Stimulated activated naive B cell treated with anti-CD40 and anti-IgM and Interleukin-4, amounts not matched to agents 10 μg/mL and 1 μg/mL and 100 μg/mL, for 72 hours (primary cell): ENCODE measurements at regions not wholly inside any gene's neighbourhood (a gene's known extent, or its start where the extent isn't known, plus 50 kb on each side); places are given as distances from the start of the nearest gene placed in this dataset.
"Not testable (repeated sequence)": the region's sequence is repeated elsewhere in the genome, so short reads cannot be mapped to it uniquely, and the experiment has no call there.

Experiments
- ATAC-seq, 2 donors: fragments of 150-1000 bp; cut with Tn5 transposase; replicated peaks; 2 replicates each; pipeline ENCODE4 v1.10.0; 2021; ENCODE audit warnings: moderate library complexity in 1 of 2
- DNase-seq: peaks from one replicate; pipeline ENCODE4 v3.0.0; 2021
- H3K27ac Mint-ChIP-seq: one replicate; pipeline ENCODE4 v1.8.0; 2022; ENCODE audit warnings: mild to moderate bottlenecking, mixed read lengths
- H3K27me3 Mint-ChIP-seq, 2 donors: one replicate each; pipeline ENCODE4 v1.8.0; 2022; ENCODE audit warnings: mixed read lengths in 2 of 2
- H3K36me3 Mint-ChIP-seq, 2 donors: one replicate each; pipeline ENCODE4 v1.8.0; 2022; ENCODE audit warnings: mixed read lengths in 2 of 2, mild to moderate bottlenecking in 1 of 2
- H3K4me1 Mint-ChIP-seq, 2 donors: one replicate each; pipeline ENCODE4 v1.8.0; 2022; ENCODE audit warnings: mixed read lengths in 2 of 2, mild to moderate bottlenecking in 1 of 2
- H3K4me3 Mint-ChIP-seq, 2 donors: one replicate each; pipeline ENCODE4 v1.8.0; 2022; ENCODE audit warnings: mild to moderate bottlenecking in 2 of 2, mixed read lengths in 2 of 2, moderate library complexity in 1 of 2
- H3K9me3 Mint-ChIP-seq, 2 donors: one replicate each; pipeline ENCODE4 v1.8.0; 2022; ENCODE audit warnings: mixed read lengths in 2 of 2, mild to moderate bottlenecking in 1 of 2

- Mint-ChIP-seq H3K4me1 (peaks cover 22 to 37% of the 10 kb centered on the region in 2 donors), H3K4me3 (peak overlapping the region; percentile 46 to 54), H3K36me3 (peaks cover 4 to 6% of the 10 kb centered on the region in 2 donors), H3K27me3 (peaks cover 0 to 9% of the 10 kb centered on the region in 2 donors), H3K27ac (peak overlapping the region; percentile 34), H3K9me3 (peaks cover 9 to 10% of the 10 kb centered on the region in 2 donors)
- DNase-seq (peak; percentile 18), ATAC-seq (peak; percentile 57 to 63)
Observed at GRCh38 chr9:95725045-95725444, 150.4 kb upstream of the ERCC6L2 start.

- H3K4me1 Mint-ChIP-seq: peaks cover 22 to 37% of the 10 kb centered on the region in 2 donors
- H3K9me3 Mint-ChIP-seq: peaks cover 8 to 9% of the 10 kb centered on the region in 2 donors
- H3K4me3 Mint-ChIP-seq: peak overlapping the region; percentile 10 to 42
- ATAC-seq (peak; percentile 94 to 95), DNase-seq (peak; percentile 54)
- H3K36me3 Mint-ChIP-seq: peaks cover 4 to 6% of the 10 kb centered on the region in 2 donors
- H3K27me3 Mint-ChIP-seq: peaks cover 0 to 9% of the 10 kb centered on the region in 2 donors
- H3K27ac Mint-ChIP-seq: peak overlapping the region; percentile 81
Observed at GRCh38 chr9:95724253-95724991, 151.1 kb upstream of the ERCC6L2 start.

- Mint-ChIP-seq H3K36me3 (peaks cover 3 to 4% of the 10 kb centered on the region in 2 donors), H3K27me3 (peaks cover 0 to 9% of the 10 kb centered on the region in 2 donors), H3K4me3 (no peak overlapping the region), H3K27ac (no peak overlapping the region), H3K4me1 (peaks cover 22 to 34% of the 10 kb centered on the region in 2 donors), H3K9me3 (peaks cover 10 to 12% of the 10 kb centered on the region in 2 donors)
- DNase-seq: no peak
- ATAC-seq: no peak
Observed at GRCh38 chr9:95722141-95722540, 153.3 kb upstream of the ERCC6L2 start.

- H3K4me1 Mint-ChIP-seq: peaks cover 22 to 28% of the 10 kb centered on the region in 2 donors
- peaks cover 3 to 4% of the 10 kb centered on the region in 2 donors for H3K36me3 Mint-ChIP-seq
- no peak for DNase-seq
- H3K27me3 Mint-ChIP-seq: peaks cover 0 to 9% of the 10 kb centered on the region in 2 donors
- no peak for ATAC-seq
- H3K9me3 Mint-ChIP-seq: peaks cover 12 to 13% of the 10 kb centered on the region in 2 donors
- H3K4me3 Mint-ChIP-seq: no peak overlapping the region
- no peak overlapping the region for H3K27ac Mint-ChIP-seq
Observed at GRCh38 chr9:95721061-95721531, 154.4 kb upstream of the ERCC6L2 start.

GRCh38 chr9:95720496-95720895 is 155.0 kb upstream of the ERCC6L2 start:
- peaks cover 13 to 16% of the 10 kb centered on the region in 2 donors for H3K9me3 Mint-ChIP-seq
- peaks cover 4 to 6% of the 10 kb centered on the region in 2 donors for H3K36me3 Mint-ChIP-seq
- H3K27me3 Mint-ChIP-seq: peaks cover 0 to 6% of the 10 kb centered on the region in 2 donors
- ATAC-seq: no peak
- H3K4me3 Mint-ChIP-seq: no peak overlapping the region
- peaks cover 17 to 22% of the 10 kb centered on the region in 2 donors for H3K4me1 Mint-ChIP-seq
- DNase-seq: no peak
- H3K27ac Mint-ChIP-seq: no peak overlapping the region

GRCh38 chr9:95719354-95719753 is 156.1 kb upstream of the ERCC6L2 start:
- Mint-ChIP-seq H3K4me3 (no peak overlapping the region), H3K27me3 (peaks cover 0 to 5% of the 10 kb centered on the region in 2 donors), H3K36me3 (peaks cover 6 to 7% of the 10 kb centered on the region in 2 donors), H3K9me3 (peaks cover 13 to 16% of the 10 kb centered on the region in 2 donors), H3K27ac (no peak overlapping the region), H3K4me1 (peaks cover 10 to 11% of the 10 kb centered on the region in 2 donors)
- ATAC-seq (no peak), DNase-seq (no peak)

- Mint-ChIP-seq H3K27ac (no peak overlapping the region), H3K36me3 (peaks cover 6 to 10% of the 10 kb centered on the region in 2 donors), H3K9me3 (peaks cover 13 to 19% of the 10 kb centered on the region in 2 donors)
Observed at GRCh38 chr9:95718263-95718662, 157.2 kb upstream of the ERCC6L2 start.

GRCh38 chr9:95715868-95716435 is 159.5 kb upstream of the ERCC6L2 start:
- DNase-seq: no peak

More at GRCh38 chr9:95718263-95718662, 157.2 kb upstream of the ERCC6L2 start:
- ATAC-seq: no peak
- Mint-ChIP-seq H3K4me3 (no peak overlapping the region), H3K4me1 (peaks cover under 1 to 4% of the 10 kb centered on the region in 2 donors), H3K27me3 (peaks cover 3 to 11% of the 10 kb centered on the region in 2 donors)
- no peak for DNase-seq

GRCh38 chr9:95710446-95710845 is 165.0 kb upstream of the ERCC6L2 start:
- H3K4me1 Mint-ChIP-seq: peaks cover 0 to 9% of the 10 kb centered on the region in 2 donors
- DNase-seq: no peak
- no peak overlapping the region for H3K27ac Mint-ChIP-seq
- peaks cover 7 to 8% of the 10 kb centered on the region in 2 donors for H3K9me3 Mint-ChIP-seq
- H3K36me3 Mint-ChIP-seq: peaks cover 3 to 5% of the 10 kb centered on the region in 2 donors
- no peak overlapping the region for H3K4me3 Mint-ChIP-seq
- ATAC-seq: no peak
- peaks cover 3 to 15% of the 10 kb centered on the region in 2 donors for H3K27me3 Mint-ChIP-seq

More at GRCh38 chr9:95715868-95716435, 159.5 kb upstream of the ERCC6L2 start:
- Mint-ChIP-seq H3K9me3 (peaks cover 13 to 19% of the 10 kb centered on the region in 2 donors), H3K36me3 (peaks cover 6 to 10% of the 10 kb centered on the region in 2 donors), H3K4me3 (no peak overlapping the region), H3K27ac (no peak overlapping the region), H3K27me3 (peaks cover 3 to 11% of the 10 kb centered on the region in 2 donors), H3K4me1 (peaks cover 0 to 4% of the 10 kb centered on the region in 2 donors)
- no peak for ATAC-seq

GRCh38 chr9:95696701-95697100 is 178.8 kb upstream of the ERCC6L2 start:
- Mint-ChIP-seq H3K9me3 (peaks cover 11 to 13% of the 10 kb centered on the region in 2 donors), H3K4me1 (no peaks in the 10 kb centered on the region), H3K27ac (no peak overlapping the region), H3K36me3 (peaks cover 0 to 4% of the 10 kb centered on the region in 2 donors), H3K4me3 (no peak overlapping the region), H3K27me3 (peaks cover 19% of the 10 kb centered on the region in 2 donors)
- no peak for ATAC-seq
- DNase-seq: no peak

- no peak for DNase-seq
- Mint-ChIP-seq H3K4me1 (no peaks in the 10 kb centered on the region), H3K27me3 (peaks cover 24% of the 10 kb centered on the region in 2 donors), H3K9me3 (peaks cover 9 to 11% of the 10 kb centered on the region in 2 donors), H3K4me3 (no peak overlapping the region), H3K36me3 (peaks cover 0 to 4% of the 10 kb centered on the region in 2 donors), H3K27ac (no peak overlapping the region)
- no peak for ATAC-seq
Observed at GRCh38 chr9:95691435-95691834, 174.7 kb upstream of the PTCH1 start.

GRCh38 chr9:95689669-95690068 is 172.9 kb upstream of the PTCH1 start:
- Mint-ChIP-seq H3K36me3 (no peaks in the 10 kb centered on the region), H3K9me3 (peaks cover 4 to 5% of the 10 kb centered on the region in 2 donors), H3K4me1 (no peaks in the 10 kb centered on the region), H3K27ac (no peak overlapping the region), H3K27me3 (peaks cover 16 to 18% of the 10 kb centered on the region in 2 donors), H3K4me3 (no peak overlapping the region)
- ATAC-seq (no peak), DNase-seq (no peak)

- no peaks in the 10 kb centered on the region for H3K4me1 Mint-ChIP-seq
- no peak for ATAC-seq
- no peaks in the 10 kb centered on the region for H3K36me3 Mint-ChIP-seq
Observed at GRCh38 chr9:95684516-95684915, 167.7 kb upstream of the PTCH1 start.

GRCh38 chr9:95680306-95680705 is 163.5 kb upstream of the PTCH1 start:
- not testable (repeated sequence) for H3K4me1 Mint-ChIP-seq, H3K4me3 Mint-ChIP-seq, H3K9me3 Mint-ChIP-seq, H3K27ac Mint-ChIP-seq, ATAC-seq, DNase-seq, H3K36me3 Mint-ChIP-seq
- H3K27me3 Mint-ChIP-seq: peaks cover 29 to 32% of the 10 kb centered on the region in 2 donors

More at GRCh38 chr9:95684516-95684915, 167.7 kb upstream of the PTCH1 start:
- Mint-ChIP-seq H3K9me3 (peaks cover 4 to 5% of the 10 kb centered on the region in 2 donors), H3K27ac (no peak overlapping the region), H3K27me3 (peaks cover 26 to 37% of the 10 kb centered on the region in 2 donors), H3K4me3 (no peak overlapping the region)
- DNase-seq: no peak
